Sigmoid colon (tissue), 6 donors: ENCODE measurements at regions not wholly inside any gene's neighbourhood (a gene's known extent, or its start where the extent isn't known, plus 50 kb on each side); places are given as distances from the start of the nearest gene placed in this dataset.
"Not testable (repeated sequence)": the region's sequence is repeated elsewhere in the genome, so short reads cannot be mapped to it uniquely, and the experiment has no call there.

Experiments used
- DNase-seq: peaks from one replicate; pipeline ENCODE4 v3.0.0-alpha.2; 2019
- H3K27ac ChIP-seq, 4 donors: fragments of 200-600 bp; sonication (generic); one replicate each; pipeline ENCODE4 v1.5.1; 2016 to 2019; ENCODE audit warnings: mild to moderate bottlenecking in 1 of 4
- H3K27me3 ChIP-seq, 3 donors: fragments of 200-600 bp; sonication (generic); one replicate each; pipeline ENCODE4 v1.5.1; 2019; ENCODE audit warnings: mild to moderate bottlenecking in 1 of 3
- H3K36me3 ChIP-seq, 4 donors: fragments of 200-600 bp; sonication (generic); one replicate each; pipeline ENCODE4 v1.5.1; 2016 to 2019
- H3K4me1 ChIP-seq, 4 donors: fragments of 200-600 bp; sonication (generic); one replicate each; pipeline ENCODE4 v1.5.1; 2017 to 2019
- H3K4me3 ChIP-seq, 4 donors: fragments of 200-600 bp; sonication (generic); one replicate each; pipeline ENCODE4 v1.5.1; 2017 to 2019; ENCODE audit warnings: mild to moderate bottlenecking in 2 of 4, moderate library complexity in 1 of 4
- H3K9me3 ChIP-seq, 4 donors: fragments of 200-600 bp in 3 of 4; sonication (generic) in 3 of 4; one replicate each; pipeline versions ENCODE4 v1.5.1 to v1.6.1; 2013 to 2019
- CTCF ChIP-seq, 4 experiments: fragments of 450-650 bp in 3 of 4; fragments of 200-600 bp in 1 of 4; IDR thresholded peaks; one replicate each; pipeline ENCODE4 v1.5.1; 2016 to 2019; ENCODE audit warnings: antibody characterized with exemption in 4 of 4, mild to moderate bottlenecking in 3 of 4, moderate library complexity in 2 of 4
- EP300 ChIP-seq, 4 donors: sonication (generic); formaldehyde crosslinking; IDR thresholded peaks; one replicate each; pipeline ENCODE4 v1.6.1; 2017; ENCODE audit warnings: antibody characterized with exemption in 4 of 4
- POLR2A ChIP-seq, 2 donors: fragments of 450-650 bp; IDR thresholded peaks; one replicate each; pipeline ENCODE4 v1.6.1; 2016; ENCODE audit warnings: antibody characterized with exemption in 2 of 2, mild to moderate bottlenecking in 2 of 2, moderate library complexity in 2 of 2
- POLR2AphosphoS5 ChIP-seq, 4 donors: sonication (generic); formaldehyde crosslinking; IDR thresholded peaks; one replicate each; pipeline ENCODE4 v1.6.1; 2017; ENCODE audit warnings: antibody characterized with exemption in 4 of 4
- WGBS, 2 donors: extraction: QIAGEN DNeasy Blood & Tissue Kit; methylation state at CpG; one replicate each; pipeline ENCODE4 v1.1.7; 2013; 5-methylcytosine and 5-hydroxymethylcytosine counted together
- intact Hi-C: fragments of 100-400 bp; cut with DNase I; formaldehyde crosslinking; loops from one replicate; pipeline ENCODE4 v1.15.1; 2023
- donor health status: healthy with polysubstance abuse.
- donor health status: healthy.

DNA sequence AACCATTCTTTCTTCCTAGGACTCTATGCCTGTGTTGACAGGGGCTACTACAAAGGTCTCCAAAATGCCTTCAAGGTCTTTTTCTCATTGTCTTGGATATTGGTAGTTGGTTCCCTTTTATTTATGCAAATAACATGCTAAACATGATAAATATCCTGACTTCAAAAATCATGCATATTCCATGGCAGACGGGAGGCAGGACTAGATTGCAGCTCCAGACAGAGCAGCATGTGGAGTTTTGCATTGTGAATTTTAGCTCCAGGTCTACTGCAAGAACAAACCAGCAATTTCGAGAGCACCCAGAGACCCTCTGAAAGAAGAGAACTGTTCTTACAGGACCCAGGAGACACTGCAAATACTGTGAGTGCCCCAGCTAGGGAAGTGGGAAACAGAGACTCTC, 254.9 kb downstream of the RCHY1 start:
- H3K4me1 ChIP-seq, result no peaks in the 10 kb centered on the region
- intact Hi-C loops, result no loop called here
- DNase-seq, result no peak
- no peak overlapping the region for H3K27ac ChIP-seq
- H3K27me3 ChIP-seq, result no peaks in the 10 kb centered on the region
- no peaks in the 10 kb centered on the region for H3K36me3 ChIP-seq
- no peak overlapping the region for H3K4me3 ChIP-seq
- WGBS, 2 donors, result 73 to 95% methylated on average over 2 of the region's 2 CpGs
- no peak for TF ChIP-seq EP300 (IDR thresholded peaks at IDR 0.05)
- TF ChIP-seq POLR2A (IDR thresholded peaks at IDR 0.05), result no peak
- TF ChIP-seq POLR2AphosphoS5 (IDR thresholded peaks at IDR 0.05), result no peak
- no peak for TF ChIP-seq CTCF (IDR thresholded peaks at IDR 0.05)
- H3K9me3 ChIP-seq, result no peaks in the 10 kb centered on the region

DNA sequence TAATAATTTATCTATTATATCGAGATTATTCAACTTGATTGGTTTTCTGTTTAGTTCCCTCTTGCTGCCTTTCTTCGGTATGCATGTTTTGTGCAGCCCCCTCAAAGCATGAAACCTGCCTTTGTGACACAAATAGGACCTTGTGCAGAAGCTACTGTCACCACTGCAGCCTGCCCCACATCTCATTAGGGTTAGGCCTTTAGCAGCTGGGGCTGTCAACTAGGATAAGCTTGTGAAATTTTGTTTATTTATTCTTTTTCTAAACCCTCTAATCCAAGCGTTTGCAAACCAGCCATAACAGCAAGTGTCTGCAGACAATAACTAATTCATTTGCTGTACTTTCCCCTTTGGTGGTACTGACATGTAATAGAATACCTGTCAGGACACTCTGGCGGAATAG, 258.9 kb downstream of the RCHY1 start:
- Histone ChIP-seq H3K9me3 (no peaks in the 10 kb centered on the region), H3K27me3 (no peaks in the 10 kb centered on the region), H3K4me3 (no peak overlapping the region), H3K27ac (no peak overlapping the region), H3K36me3 (no peaks in the 10 kb centered on the region), H3K4me1 (peaks cover 0 to 12% (median 3%) of the 10 kb centered on the region in 4 donors)
- intact Hi-C loops, result no loop called here
- TF ChIP-seq POLR2A (IDR thresholded peaks at IDR 0.05) (no peak), POLR2AphosphoS5 (IDR thresholded peaks at IDR 0.05) (no peak), EP300 (IDR thresholded peaks at IDR 0.05) (no peak), CTCF (IDR thresholded peaks at IDR 0.05) (no peak)
- 68 to 80% methylated on average over 4 of the region's 4 CpGs for WGBS, 2 donors
- DNase-seq, result no peak

- no peak overlapping the region for H3K27ac ChIP-seq
- intact Hi-C loops, result no loop called here
- peaks cover 0 to 15% (median 5%) of the 10 kb centered on the region in 4 donors for H3K4me1 ChIP-seq
- H3K27me3 ChIP-seq, result no peaks in the 10 kb centered on the region
- no peak for TF ChIP-seq POLR2A (IDR thresholded peaks at IDR 0.05)
- no peak for TF ChIP-seq CTCF (IDR thresholded peaks at IDR 0.05)
- TF ChIP-seq EP300 (IDR thresholded peaks at IDR 0.05), result no peak
- TF ChIP-seq POLR2AphosphoS5 (IDR thresholded peaks at IDR 0.05), result no peak
- H3K4me3 ChIP-seq, result no peak overlapping the region
- no peaks in the 10 kb centered on the region for H3K36me3 ChIP-seq
- no peak for DNase-seq
- 76 to 78% methylated on average over 6 of the region's 6 CpGs for WGBS, 2 donors
- H3K9me3 ChIP-seq, result no peaks in the 10 kb centered on the region
These were observed 259.5 kb downstream of the RCHY1 start for GRCh38 chr4:75254745-75255144.

- peaks cover 0 to 25% (median 14%) of the 10 kb centered on the region in 4 donors for H3K4me1 ChIP-seq
- DNase-seq, H3K36me3 ChIP-seq, intact Hi-C loops, H3K9me3 ChIP-seq, H3K27me3 ChIP-seq, H3K27ac ChIP-seq, H3K4me3 ChIP-seq: not testable (repeated sequence)
- 72 to 73% methylated on average over 4 of the region's 4 CpGs for WGBS, 2 donors
These were observed 261.1 kb downstream of the RCHY1 start for GRCh38 chr4:75253094-75253493.

DNA sequence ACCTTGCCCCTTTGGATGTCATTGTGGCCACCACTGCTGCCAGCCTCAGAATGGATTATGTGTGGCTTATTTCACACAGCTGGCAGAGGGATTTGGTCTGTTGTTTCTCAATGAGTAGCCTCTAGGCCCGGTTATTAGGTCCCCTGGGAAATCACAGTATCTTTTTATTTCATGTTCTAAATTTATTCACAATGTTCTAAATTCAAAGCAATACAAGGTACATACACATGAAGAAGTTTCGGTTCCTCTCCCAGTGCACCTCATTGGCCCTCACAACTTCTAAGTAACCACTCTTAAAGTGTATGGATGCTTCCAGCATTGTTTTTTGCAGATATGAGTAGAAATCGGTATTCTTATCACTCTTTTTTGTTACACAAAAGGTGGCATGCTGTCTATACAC, 262.7 kb downstream of the RCHY1 start:
- intact Hi-C loops, result no loop called here
- Histone ChIP-seq H3K4me3 (no peak overlapping the region), H3K27ac (no peak overlapping the region), H3K36me3 (no peaks in the 10 kb centered on the region), H3K4me1 (peaks cover 0 to 25% (median 14%) of the 10 kb centered on the region in 4 donors), H3K27me3 (no peaks in the 10 kb centered on the region), H3K9me3 (no peaks in the 10 kb centered on the region)
- no peak for TF ChIP-seq CTCF (IDR thresholded peaks at IDR 0.05)
- no peak for TF ChIP-seq POLR2AphosphoS5 (IDR thresholded peaks at IDR 0.05)
- no peak for TF ChIP-seq EP300 (IDR thresholded peaks at IDR 0.05)
- TF ChIP-seq POLR2A (IDR thresholded peaks at IDR 0.05), result no peak
- no peak for DNase-seq
- 75 to 92% methylated on average over 3 of the region's 3 CpGs for WGBS, 2 donors
